ENCODE measurements at regions not wholly inside any gene's neighbourhood (a gene's known extent, or its start where the extent isn't known, plus 50 kb on each side); places are given as distances from the start of the nearest gene placed in this dataset.

DNA sequence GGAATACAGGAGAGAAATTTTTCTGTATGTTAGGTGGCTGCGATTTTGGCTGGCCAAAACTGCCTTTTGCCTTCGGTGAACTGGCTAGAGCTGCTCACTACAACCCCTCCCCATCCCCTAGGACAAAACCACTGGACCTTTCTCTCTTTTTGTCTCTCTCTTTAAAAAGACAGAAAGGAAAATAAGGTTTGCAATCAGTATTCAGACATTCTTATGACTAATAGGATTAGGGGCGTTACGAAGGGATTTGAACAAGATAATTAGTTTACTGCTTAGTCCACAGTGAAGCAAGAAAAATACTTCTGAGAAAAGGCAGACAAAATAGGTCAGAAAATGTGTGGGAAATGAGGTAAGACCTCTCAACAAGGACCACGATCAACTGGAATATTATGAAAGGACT, 180.4 kb downstream of the SLIT2 start:
- TF ChIP-seq POLR2A (IDR thresholded peaks at IDR 0.05) = no peak
- TF ChIP-seq, protein P1, sequence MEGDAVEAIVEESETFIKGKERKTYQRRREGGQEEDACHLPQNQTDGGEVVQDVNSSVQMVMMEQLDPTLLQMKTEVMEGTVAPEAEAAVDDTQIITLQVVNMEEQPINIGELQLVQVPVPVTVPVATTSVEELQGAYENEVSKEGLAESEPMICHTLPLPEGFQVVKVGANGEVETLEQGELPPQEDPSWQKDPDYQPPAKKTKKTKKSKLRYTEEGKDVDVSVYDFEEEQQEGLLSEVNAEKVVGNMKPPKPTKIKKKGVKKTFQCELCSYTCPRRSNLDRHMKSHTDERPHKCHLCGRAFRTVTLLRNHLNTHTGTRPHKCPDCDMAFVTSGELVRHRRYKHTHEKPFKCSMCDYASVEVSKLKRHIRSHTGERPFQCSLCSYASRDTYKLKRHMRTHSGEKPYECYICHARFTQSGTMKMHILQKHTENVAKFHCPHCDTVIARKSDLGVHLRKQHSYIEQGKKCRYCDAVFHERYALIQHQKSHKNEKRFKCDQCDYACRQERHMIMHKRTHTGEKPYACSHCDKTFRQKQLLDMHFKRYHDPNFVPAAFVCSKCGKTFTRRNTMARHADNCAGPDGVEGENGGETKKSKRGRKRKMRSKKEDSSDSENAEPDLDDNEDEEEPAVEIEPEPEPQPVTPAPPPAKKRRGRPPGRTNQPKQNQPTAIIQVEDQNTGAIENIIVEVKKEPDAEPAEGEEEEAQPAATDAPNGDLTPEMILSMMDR (IDR thresholded peaks at IDR 0.05) = no peak
